ENCODE measurements at regions not wholly inside any gene's neighbourhood (a gene's known extent, or its start where the extent isn't known, plus 50 kb on each side); places are given as distances from the start of the nearest gene placed in this dataset.
A peak's percentile ranks its signal among the peaks of the same experiment; 100 is the strongest.

GRCh38 chr3:14298991-14299555 is 103.3 kb upstream of the SLC6A6 start:
- TF ChIP-seq POLR2AphosphoS5 (IDR thresholded peaks at IDR 0.05) (no peak), POLR2A (IDR thresholded peaks at IDR 0.05) (no peak), CTCF (IDR thresholded peaks at IDR 0.05) (no peak), EP300 (IDR thresholded peaks at IDR 0.05) (no peak)
- Histone ChIP-seq H3K36me3 (no peaks in the 10 kb centered on the region), H3K27ac (peak overlapping the region in 1 of 4 donors; percentile 78), H3K4me1 (peaks cover 0 to 40% (median 20%) of the 10 kb centered on the region in 4 donors), H3K4me3 (no peak overlapping the region), H3K9me3 (no peaks in the 10 kb centered on the region), H3K27me3 (no peaks in the 10 kb centered on the region)
- 92 to 94% methylated on average over 8 of the region's 8 CpGs for WGBS, 2 donors
- DNase-seq: no peak
- intact Hi-C loops (cut with DNase I): no loop called here

DNA sequence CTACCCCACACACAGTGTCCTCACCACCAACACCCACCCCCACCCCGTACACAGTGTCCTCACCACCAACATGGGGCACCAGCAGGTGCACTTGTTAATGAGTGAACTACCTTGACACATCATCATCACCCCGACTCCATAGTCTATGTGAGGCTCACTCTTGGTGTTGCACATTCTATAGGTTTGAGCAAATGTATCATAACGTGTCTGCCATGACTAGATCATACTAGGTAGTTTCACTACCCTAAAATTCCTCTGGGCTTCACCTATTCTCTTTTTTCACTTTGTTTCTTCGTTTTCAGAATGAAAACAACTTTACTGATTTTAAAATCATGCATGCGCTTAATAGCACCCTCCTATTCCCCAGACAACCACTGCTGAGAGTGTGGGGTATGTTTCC is 102.6 kb upstream of the SLC6A6 start:
- Histone ChIP-seq H3K4me3 (no peak overlapping the region), H3K27ac (peak overlapping the region in 1 of 4 donors; percentile 78), H3K36me3 (no peaks in the 10 kb centered on the region), H3K27me3 (no peaks in the 10 kb centered on the region), H3K9me3 (no peaks in the 10 kb centered on the region), H3K4me1 (peaks cover 0 to 46% (median 23%) of the 10 kb centered on the region in 4 donors)
- no peak for DNase-seq
- TF ChIP-seq CTCF (IDR thresholded peaks at IDR 0.05): no peak
- no peak for TF ChIP-seq EP300 (IDR thresholded peaks at IDR 0.05)
- TF ChIP-seq POLR2A (IDR thresholded peaks at IDR 0.05): no peak
- TF ChIP-seq POLR2AphosphoS5 (IDR thresholded peaks at IDR 0.05): no peak
- WGBS, 2 donors: 83% methylated on average over 5 of the region's 5 CpGs
- intact Hi-C loops (cut with DNase I): loop anchor here (5.0 kb wide), 1 partner anchor 58 kb away; no protein-coding TSS in a partner anchor

- DNase-seq: no peak
- intact Hi-C loops (cut with DNase I): loop anchor here (5.0 kb wide), 1 partner anchor 56 kb away; no protein-coding TSS in a partner anchor
- Histone ChIP-seq H3K27ac (peak overlapping the region in 3 of 4 donors; percentile 25 to 66 (median 43)), H3K9me3 (no peaks in the 10 kb centered on the region), H3K4me3 (no peak overlapping the region), H3K36me3 (no peaks in the 10 kb centered on the region), H3K4me1 (peaks cover 0 to 46% (median 23%) of the 10 kb centered on the region in 4 donors), H3K27me3 (no peaks in the 10 kb centered on the region)
- 91 to 92% methylated on average over 11 of the region's 11 CpGs for WGBS, 2 donors
- no peak for TF ChIP-seq CTCF (IDR thresholded peaks at IDR 0.05)
- no peak for TF ChIP-seq POLR2A (IDR thresholded peaks at IDR 0.05)
- no peak for TF ChIP-seq EP300 (IDR thresholded peaks at IDR 0.05)
- TF ChIP-seq POLR2AphosphoS5 (IDR thresholded peaks at IDR 0.05): no peak
Measured at GRCh38 chr3:14300721-14301399, 101.5 kb upstream of the SLC6A6 start.

DNA sequence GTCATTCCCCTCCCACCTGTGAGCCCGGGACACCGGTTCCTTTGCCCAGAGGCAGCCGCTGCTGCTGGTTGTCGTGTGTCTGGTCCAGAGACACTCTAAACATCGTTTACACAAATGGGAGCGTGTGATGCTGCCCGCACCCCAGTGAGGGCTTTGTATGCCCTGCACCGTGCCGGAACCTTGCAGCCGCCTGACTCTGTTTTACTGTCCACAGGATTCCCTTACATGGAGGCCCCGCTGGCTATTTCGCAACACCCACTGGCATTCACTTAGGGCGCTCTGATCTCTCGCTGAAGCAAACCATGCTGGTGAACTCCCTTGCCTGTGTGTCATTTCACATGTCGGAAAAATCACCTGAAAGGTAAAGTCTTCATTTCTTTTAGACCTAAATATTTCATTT is 100.8 kb upstream of the SLC6A6 start:
- intact Hi-C loops (cut with DNase I): loop anchor here (5.0 kb wide), 1 partner anchor 56 kb away; no protein-coding TSS in a partner anchor
- Histone ChIP-seq H3K4me3 (no peak overlapping the region), H3K27me3 (no peaks in the 10 kb centered on the region), H3K27ac (peak overlapping the region in 3 of 4 donors; percentile 29 to 66 (median 43)), H3K4me1 (peaks cover 0 to 46% (median 23%) of the 10 kb centered on the region in 4 donors), H3K9me3 (no peaks in the 10 kb centered on the region), H3K36me3 (no peaks in the 10 kb centered on the region)
- WGBS, 2 donors: 84% methylated on average over 15 of the region's 15 CpGs
- peak; percentile 86 for DNase-seq
- TF ChIP-seq POLR2A (IDR thresholded peaks at IDR 0.05): no peak
- no peak for TF ChIP-seq CTCF (IDR thresholded peaks at IDR 0.05)
- peak; percentile 21 to 77 (median 62) for TF ChIP-seq POLR2AphosphoS5 (IDR thresholded peaks at IDR 0.05)
- TF ChIP-seq EP300 (IDR thresholded peaks at IDR 0.05): peak; percentile 7 to 79 (median 45)
